Panc1 (cell line): ENCODE measurements at regions not wholly inside any gene's neighbourhood (a gene's known extent, or its start where the extent isn't known, plus 50 kb on each side); places are given as distances from the start of the nearest gene placed in this dataset.
"Not testable (repeated sequence)": the region's sequence is repeated elsewhere in the genome, so short reads cannot be mapped to it uniquely, and the experiment has no call there.

Source experiments
- ATAC-seq: fragments of 200-7000 bp; cut with Tn5 transposase; 2 replicates; pipeline ENCODE4 v1.9.1; 2020; ENCODE audit warnings: mild to moderate bottlenecking, moderate library complexity
- BruUV-seq: library from RNA; stranded (reverse); fragments of 400-500 nt; replicated peaks from 2 replicates; lab custom pipeline; 2021; lab: Mats Ljungman, UMichigan
- CTCF ChIA-PET: fragments of 300-600 bp; sonication (Branson Sonifier 250); formaldehyde crosslinking; loops from one replicate; lab custom pipeline; 2022; ENCODE audit warnings: antibody characterized with exemption; lab: Charles Lee
- POLR2A ChIA-PET: fragments of 300-600 bp; sonication (Branson Sonifier 250); formaldehyde crosslinking; loops from one replicate; lab custom pipeline; 2022; ENCODE audit warnings: antibody characterized with exemption; lab: Charles Lee
- DNase-seq: peaks from one replicate; pipeline ENCODE4 v3.0.0-alpha.2; 2010; ENCODE audit warnings: low read depth, low spot score
- H3K27ac ChIP-seq: 2 replicates; pipeline ENCODE4 v1.5.1; 2011; ENCODE audit warnings: mild to moderate bottlenecking, low read length, inconsistent platforms
- H3K27me3 ChIP-seq: fragments of 200-500 bp; sonication (Bioruptor generic); 2 replicates; pipeline ENCODE4 v1.6.0; 2014; ENCODE audit warnings: low read length, inconsistent platforms; ENCODE audit not compliant: control insufficient read depth, insufficient read depth
- H3K36me3 ChIP-seq: fragments of 200-500 bp; sonication (Bioruptor generic); 2 replicates; pipeline ENCODE4 v1.5.1; 2014; ENCODE audit warnings: inconsistent platforms, mild to moderate bottlenecking, low read length, moderate library complexity; ENCODE audit not compliant: control insufficient read depth, insufficient read depth
- H3K4me1 ChIP-seq: 2 replicates; pipeline ENCODE4 v1.5.1; 2011; ENCODE audit warnings: inconsistent platforms, mild to moderate bottlenecking, low read length, moderate library complexity; ENCODE audit not compliant: control insufficient read depth, insufficient read depth
- H3K4me3 ChIP-seq, 2 experiments: 2 replicates each; pipeline ENCODE4 v1.5.1; 2011 to 2012; ENCODE audit warnings: low read depth in 2 of 2, low read length in 2 of 2, mild to moderate bottlenecking in 2 of 2, inconsistent platforms in 1 of 2, moderate library complexity in 1 of 2
- H3K9me3 ChIP-seq: fragments of 200-500 bp; sonication (Bioruptor generic); 2 replicates; pipeline ENCODE4 v1.5.1; 2014; ENCODE audit warnings: low read depth, mild to moderate bottlenecking, inconsistent platforms, low read length, moderate library complexity; ENCODE audit not compliant: control insufficient read depth, insufficient read depth
- in situ Hi-C: cut with HindIII; loops from 2 replicates; pipeline ENCODE4 v1.10.0; 2016; ENCODE audit warnings: low sequenced_read_pairs, low pct_unique_long_range_greater_than_20kb
- intact Hi-C: fragments of 100-400 bp; cut with micrococcal nuclease; formaldehyde crosslinking; loops from one replicate; pipeline ENCODE4 v1.10.0; 2022; ENCODE audit not compliant: unreplicated experiment

- BruUV-seq, intact Hi-C loops, in situ Hi-C loops, H3K4me3 ChIP-seq, H3K27ac ChIP-seq, POLR2A ChIA-PET, CTCF ChIA-PET, H3K4me1 ChIP-seq, H3K9me3 ChIP-seq, DNase-seq, H3K27me3 ChIP-seq, H3K36me3 ChIP-seq, ATAC-seq: not testable (repeated sequence)
These were observed 311.8 kb downstream of the TP53TG3F start for GRCh38 chr16:33771211-33771610.

GRCh38 chr16:33773966-33774365 lies 314.6 kb downstream of the TP53TG3F start:
- POLR2A ChIA-PET, H3K27ac ChIP-seq, H3K4me1 ChIP-seq, H3K27me3 ChIP-seq, ATAC-seq, H3K36me3 ChIP-seq, DNase-seq, intact Hi-C loops, H3K9me3 ChIP-seq, in situ Hi-C loops, CTCF ChIA-PET, BruUV-seq, H3K4me3 ChIP-seq: not testable (repeated sequence)

- H3K9me3 ChIP-seq, H3K27ac ChIP-seq, in situ Hi-C loops, POLR2A ChIA-PET, DNase-seq, ATAC-seq, H3K4me3 ChIP-seq, H3K4me1 ChIP-seq, H3K27me3 ChIP-seq, BruUV-seq, H3K36me3 ChIP-seq, intact Hi-C loops, CTCF ChIA-PET: not testable (repeated sequence)
These were observed 315.3 kb downstream of the TP53TG3F start for GRCh38 chr16:33774724-33775123.

- ATAC-seq: peak; percentile 66; the same call in 1 of the 2 replicates
- intact Hi-C loops, in situ Hi-C loops, H3K9me3 ChIP-seq, H3K27ac ChIP-seq, CTCF ChIA-PET, H3K36me3 ChIP-seq, H3K27me3 ChIP-seq, POLR2A ChIA-PET, DNase-seq, BruUV-seq, H3K4me3 ChIP-seq, H3K4me1 ChIP-seq: not testable (repeated sequence)
These were observed 357.0 kb downstream of the TP53TG3F start for GRCh38 chr16:33816328-33816944.

- H3K27me3 ChIP-seq, H3K9me3 ChIP-seq, POLR2A ChIA-PET, BruUV-seq, H3K36me3 ChIP-seq, CTCF ChIA-PET, H3K27ac ChIP-seq, intact Hi-C loops, H3K4me3 ChIP-seq, DNase-seq, ATAC-seq, in situ Hi-C loops, H3K4me1 ChIP-seq: not testable (repeated sequence)
These were observed 365.3 kb downstream of the TP53TG3F start for GRCh38 chr16:33824736-33825135.

GRCh38 chr16:33827522-33827921 lies 368.1 kb downstream of the TP53TG3F start:
- H3K27me3 ChIP-seq, H3K4me3 ChIP-seq, POLR2A ChIA-PET, intact Hi-C loops, H3K27ac ChIP-seq, H3K4me1 ChIP-seq, H3K36me3 ChIP-seq, in situ Hi-C loops, BruUV-seq, H3K9me3 ChIP-seq, ATAC-seq, CTCF ChIA-PET, DNase-seq: not testable (repeated sequence)

GRCh38 chr16:33839157-33839556 lies 379.7 kb downstream of the TP53TG3F start:
- POLR2A ChIA-PET, H3K9me3 ChIP-seq, intact Hi-C loops, H3K27me3 ChIP-seq, H3K4me3 ChIP-seq, CTCF ChIA-PET, in situ Hi-C loops, H3K4me1 ChIP-seq, BruUV-seq, H3K36me3 ChIP-seq, H3K27ac ChIP-seq, ATAC-seq, DNase-seq: not testable (repeated sequence)
